Activated CD4-positive, alpha-beta T cell treated with anti-CD3 and anti-CD28 coated beads, Interleukin-2, amount 10 ng/mL, durations not matched to agents 7 days and 5 days (primary cell): ENCODE measurements at regions not wholly inside any gene's neighbourhood (a gene's known extent, or its start where the extent isn't known, plus 50 kb on each side); places are given as distances from the start of the nearest gene placed in this dataset.
"Not testable (repeated sequence)": the region's sequence is repeated elsewhere in the genome, so short reads cannot be mapped to it uniquely, and the experiment has no call there.

Experiments
- CTCF ChIA-PET: fragments of 350-600 bp; sonication (Branson Sonifier 250); formaldehyde crosslinking; loops from one replicate; lab custom pipeline; 2021; ENCODE audit warnings: antibody characterized with exemption; lab: Charles Lee
- POLR2A ChIA-PET: fragments of 350-600 bp; sonication (Branson Sonifier 250); formaldehyde crosslinking; loops from one replicate; lab custom pipeline; 2021; ENCODE audit warnings: antibody characterized with exemption; lab: Charles Lee
- DNase-seq: peaks from one replicate; pipeline ENCODE4 v3.0.0-alpha.2; 2020
- H3K27ac Mint-ChIP-seq: one replicate; pipeline ENCODE4 v1.8.0; 2021; ENCODE audit warnings: mild to moderate bottlenecking, moderate library complexity, mixed read lengths
- H3K27me3 Mint-ChIP-seq: one replicate; pipeline ENCODE4 v1.8.0; 2021; ENCODE audit warnings: mixed read lengths
- H3K36me3 Mint-ChIP-seq: one replicate; pipeline ENCODE4 v1.8.0; 2021; ENCODE audit warnings: low read depth, mixed read lengths
- H3K4me1 Mint-ChIP-seq: one replicate; pipeline ENCODE4 v1.8.0; 2021; ENCODE audit warnings: mixed read lengths
- H3K4me3 Mint-ChIP-seq: one replicate; pipeline ENCODE4 v1.8.0; 2021; ENCODE audit warnings: mild to moderate bottlenecking, moderate library complexity, mixed read lengths
- H3K9me3 Mint-ChIP-seq: one replicate; pipeline ENCODE4 v1.8.0; 2021; ENCODE audit warnings: mixed read lengths

- POLR2A ChIA-PET = no interaction called here
- Mint-ChIP-seq H3K4me1 (no peaks in the 10 kb centered on the region), H3K27ac (no peak overlapping the region), H3K4me3 (no peak overlapping the region), H3K27me3 (no peaks in the 10 kb centered on the region), H3K9me3 (peaks cover 8% of the 10 kb centered on the region), H3K36me3 (no peaks in the 10 kb centered on the region)
- no peak for DNase-seq
- CTCF ChIA-PET = no interaction called here
Measured at GRCh38 chr4:127256500-127256899, 376.3 kb upstream of the INTU start.

DNA sequence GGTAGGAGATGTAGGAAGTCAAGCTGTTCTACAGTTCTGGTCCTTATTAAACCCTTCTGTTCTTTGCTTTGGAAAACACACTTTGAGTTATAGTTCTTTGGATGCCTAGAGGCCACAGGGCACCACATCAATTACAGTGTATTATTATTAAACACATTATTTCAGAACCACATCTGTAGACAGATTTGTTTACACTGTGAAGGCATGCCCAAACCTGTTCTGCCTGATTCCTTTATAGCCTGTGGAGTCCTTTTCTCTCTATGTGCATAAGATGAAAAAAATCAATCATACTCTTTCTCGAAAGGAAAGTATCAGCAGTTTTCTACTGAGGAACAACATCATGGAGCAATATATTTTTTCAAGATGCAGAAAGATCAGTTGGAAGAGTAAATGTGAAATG is 371.3 kb upstream of the INTU start:
- DNase-seq = no peak
- no peak overlapping the region for H3K27ac Mint-ChIP-seq
- POLR2A ChIA-PET = no interaction called here

GRCh38 chr4:127268367-127268766 is 364.4 kb upstream of the INTU start:
- no peaks in the 10 kb centered on the region for H3K36me3 Mint-ChIP-seq
- H3K4me1 Mint-ChIP-seq = no peaks in the 10 kb centered on the region
- ChIA-PET POLR2A (no interaction called here), CTCF (no interaction called here)
- DNase-seq = no peak
- H3K27ac Mint-ChIP-seq = no peak overlapping the region
- no peak overlapping the region for H3K4me3 Mint-ChIP-seq
- no peaks in the 10 kb centered on the region for H3K27me3 Mint-ChIP-seq
- H3K9me3 Mint-ChIP-seq = peaks cover 7% of the 10 kb centered on the region

More for the DNA sequence above, 371.3 kb upstream of the INTU start:
- no peaks in the 10 kb centered on the region for H3K36me3 Mint-ChIP-seq
- H3K4me3 Mint-ChIP-seq = no peak overlapping the region
- H3K9me3 Mint-ChIP-seq = peaks cover 8% of the 10 kb centered on the region
- CTCF ChIA-PET = no interaction called here
- no peaks in the 10 kb centered on the region for H3K4me1 Mint-ChIP-seq
- no peaks in the 10 kb centered on the region for H3K27me3 Mint-ChIP-seq

GRCh38 chr4:127277023-127277422 is 355.7 kb upstream of the INTU start:
- CTCF ChIA-PET, H3K27me3 Mint-ChIP-seq, H3K27ac Mint-ChIP-seq, H3K4me1 Mint-ChIP-seq, H3K36me3 Mint-ChIP-seq, H3K4me3 Mint-ChIP-seq, DNase-seq, H3K9me3 Mint-ChIP-seq, POLR2A ChIA-PET: not testable (repeated sequence)

- Mint-ChIP-seq H3K36me3 (no peaks in the 10 kb centered on the region), H3K4me3 (no peak overlapping the region), H3K27me3 (no peaks in the 10 kb centered on the region), H3K27ac (no peak overlapping the region), H3K4me1 (no peaks in the 10 kb centered on the region), H3K9me3 (peaks cover 2% of the 10 kb centered on the region)
- DNase-seq = no peak
- CTCF ChIA-PET = no interaction called here
- POLR2A ChIA-PET = no interaction called here
Measured at GRCh38 chr4:127284236-127284635, 348.5 kb upstream of the INTU start.

GRCh38 chr4:127291316-127291715 is 341.4 kb upstream of the INTU start:
- ChIA-PET CTCF (no interaction called here), POLR2A (no interaction called here)
- Mint-ChIP-seq H3K4me3 (no peak overlapping the region), H3K9me3 (peaks cover 8% of the 10 kb centered on the region), H3K27me3 (no peaks in the 10 kb centered on the region), H3K36me3 (no peaks in the 10 kb centered on the region), H3K4me1 (no peaks in the 10 kb centered on the region), H3K27ac (no peak overlapping the region)
- no peak for DNase-seq

- ChIA-PET CTCF (no interaction called here), POLR2A (no interaction called here)
- Mint-ChIP-seq H3K9me3 (peaks cover 9% of the 10 kb centered on the region), H3K4me1 (no peaks in the 10 kb centered on the region), H3K27ac (no peak overlapping the region), H3K4me3 (no peak overlapping the region), H3K36me3 (no peaks in the 10 kb centered on the region), H3K27me3 (no peaks in the 10 kb centered on the region)
- no peak for DNase-seq
Measured at GRCh38 chr4:127293496-127293895, 339.3 kb upstream of the INTU start.

GRCh38 chr4:127304356-127304755 is 328.4 kb upstream of the INTU start:
- no peak overlapping the region for H3K4me3 Mint-ChIP-seq
- no peaks in the 10 kb centered on the region for H3K27me3 Mint-ChIP-seq
- CTCF ChIA-PET = no interaction called here
- H3K9me3 Mint-ChIP-seq = peaks cover 5% of the 10 kb centered on the region
- DNase-seq = no peak
- no peak overlapping the region for H3K27ac Mint-ChIP-seq
- no peaks in the 10 kb centered on the region for H3K4me1 Mint-ChIP-seq
- H3K36me3 Mint-ChIP-seq = no peaks in the 10 kb centered on the region
- POLR2A ChIA-PET = no interaction called here

- H3K4me3 Mint-ChIP-seq = no peak overlapping the region
- POLR2A ChIA-PET = no interaction called here
- no peaks in the 10 kb centered on the region for H3K36me3 Mint-ChIP-seq
- H3K27ac Mint-ChIP-seq = no peak overlapping the region
- H3K4me1 Mint-ChIP-seq = no peaks in the 10 kb centered on the region
- CTCF ChIA-PET = no interaction called here
- H3K9me3 Mint-ChIP-seq = peaks cover 9% of the 10 kb centered on the region
- no peak for DNase-seq
- no peaks in the 10 kb centered on the region for H3K27me3 Mint-ChIP-seq
Measured at GRCh38 chr4:127307996-127308395, 324.8 kb upstream of the INTU start.

- Mint-ChIP-seq H3K4me3 (no peak overlapping the region), H3K27me3 (no peaks in the 10 kb centered on the region), H3K4me1 (no peaks in the 10 kb centered on the region), H3K36me3 (no peaks in the 10 kb centered on the region), H3K9me3 (peaks cover 19% of the 10 kb centered on the region), H3K27ac (no peak overlapping the region)
- CTCF ChIA-PET = no interaction called here
- DNase-seq = no peak
- POLR2A ChIA-PET = no interaction called here
Measured at GRCh38 chr4:127309369-127310102, 323.2 kb upstream of the INTU start.

- Mint-ChIP-seq H3K4me1 (no peaks in the 10 kb centered on the region), H3K27ac (no peak overlapping the region), H3K4me3 (no peak overlapping the region), H3K36me3 (no peaks in the 10 kb centered on the region), H3K27me3 (no peaks in the 10 kb centered on the region), H3K9me3 (peaks cover 19% of the 10 kb centered on the region)
- POLR2A ChIA-PET = no interaction called here
- CTCF ChIA-PET = no interaction called here
- no peak for DNase-seq
Measured at GRCh38 chr4:127311371-127311770, 321.4 kb upstream of the INTU start.

DNA sequence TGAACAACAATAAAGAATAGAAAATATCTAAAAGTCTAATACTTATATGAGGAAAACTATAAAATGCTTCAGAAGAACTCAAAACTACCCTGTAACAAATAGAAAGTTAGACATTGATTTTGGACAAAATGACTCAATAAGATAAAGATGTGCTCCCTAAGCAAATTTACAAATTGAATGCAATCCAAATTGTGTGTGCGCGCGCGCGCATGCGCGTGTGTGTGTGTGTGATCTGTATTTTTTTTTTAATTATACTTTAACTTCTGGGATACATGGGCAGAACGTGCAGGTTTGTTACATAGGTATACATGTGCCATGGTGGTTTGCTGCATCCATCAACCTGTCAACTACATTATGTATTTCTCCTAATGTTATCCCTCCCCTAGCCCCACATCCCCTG is 320.8 kb upstream of the INTU start:
- H3K27me3 Mint-ChIP-seq = no peaks in the 10 kb centered on the region
- ChIA-PET POLR2A (no interaction called here), CTCF (no interaction called here)
- no peak overlapping the region for H3K4me3 Mint-ChIP-seq
- DNase-seq = no peak
- no peaks in the 10 kb centered on the region for H3K4me1 Mint-ChIP-seq
- no peaks in the 10 kb centered on the region for H3K36me3 Mint-ChIP-seq
- H3K9me3 Mint-ChIP-seq = peaks cover 20% of the 10 kb centered on the region
- H3K27ac Mint-ChIP-seq = no peak overlapping the region

DNA sequence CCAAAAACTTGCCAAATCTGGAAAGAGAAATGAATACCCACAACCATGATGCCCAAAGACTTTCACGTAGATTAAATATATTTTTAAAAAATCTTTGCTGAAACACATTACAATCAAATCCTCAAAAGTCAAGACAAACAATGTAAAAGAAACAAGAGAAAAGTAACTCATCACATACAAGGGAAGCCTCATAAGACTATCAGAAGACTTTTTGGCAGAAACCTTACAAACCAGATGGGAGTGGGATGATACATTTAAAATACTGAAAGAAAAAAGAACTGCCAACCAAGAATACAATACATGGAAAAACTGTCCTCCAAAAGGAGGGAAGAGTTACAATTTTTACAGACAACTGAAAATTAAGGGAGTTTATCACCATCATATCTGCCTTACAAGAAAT is 319.0 kb upstream of the INTU start:
- ChIA-PET POLR2A (no interaction called here), CTCF (no interaction called here)
- Mint-ChIP-seq H3K27me3 (no peaks in the 10 kb centered on the region), H3K9me3 (peaks cover 22% of the 10 kb centered on the region), H3K4me1 (no peaks in the 10 kb centered on the region), H3K27ac (no peak overlapping the region), H3K4me3 (no peak overlapping the region), H3K36me3 (no peaks in the 10 kb centered on the region)
- DNase-seq = no peak

DNA sequence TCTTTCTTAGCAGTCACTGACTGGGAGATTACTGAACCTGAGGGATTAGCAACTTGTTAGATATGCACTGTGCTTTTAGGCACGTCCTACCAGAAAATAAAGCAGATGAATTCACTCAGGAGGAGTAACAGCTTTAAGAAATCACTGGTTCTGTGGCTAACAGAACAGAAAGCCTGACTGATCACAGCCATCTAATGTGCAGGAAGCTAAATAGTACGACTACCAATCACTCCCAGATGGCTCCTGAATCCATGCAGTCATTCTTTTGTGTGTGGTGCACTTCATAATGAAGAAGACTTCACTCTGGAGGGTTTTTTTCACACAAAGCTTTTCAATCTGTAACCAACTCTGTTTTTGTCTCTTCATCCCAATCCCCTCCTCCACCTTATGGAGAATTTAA is 305.3 kb upstream of the INTU start:
- no peaks in the 10 kb centered on the region for H3K36me3 Mint-ChIP-seq
- H3K27me3 Mint-ChIP-seq = no peaks in the 10 kb centered on the region
- POLR2A ChIA-PET = no interaction called here
- H3K4me3 Mint-ChIP-seq = no peak overlapping the region
- H3K27ac Mint-ChIP-seq = no peak overlapping the region
- CTCF ChIA-PET = no interaction called here
- peaks cover 12% of the 10 kb centered on the region for H3K9me3 Mint-ChIP-seq
- H3K4me1 Mint-ChIP-seq = no peaks in the 10 kb centered on the region
- DNase-seq = no peak
